Peyer's patch (tissue), 4 donors: ENCODE measurements at regions not wholly inside any gene's neighbourhood (a gene's known extent, or its start where the extent isn't known, plus 50 kb on each side); places are given as distances from the start of the nearest gene placed in this dataset.

ENCODE experiments used
- DNase-seq, 3 donors: peaks; one replicate each; pipeline ENCODE4 v3.0.0-alpha.2; 2017 to 2019
- H3K27ac ChIP-seq, 4 donors: fragments of 200-600 bp; sonication (generic); one replicate each; pipeline ENCODE4 v1.5.1; 2016 to 2019
- H3K27me3 ChIP-seq, 2 donors: fragments of 200-600 bp; sonication (generic); one replicate each; pipeline ENCODE4 v1.5.1; 2019
- H3K36me3 ChIP-seq, 3 donors: fragments of 200-600 bp; sonication (generic); one replicate each; pipeline ENCODE4 v1.5.1; 2016 to 2019
- H3K4me1 ChIP-seq, 4 donors: fragments of 200-600 bp; sonication (generic); one replicate each; pipeline ENCODE4 v1.5.1; 2016 to 2019
- H3K4me3 ChIP-seq, 4 donors: fragments of 200-600 bp; sonication (generic); 1 replicate in 3 of 4; 2 replicates in 1 of 4; pipeline ENCODE4 v1.5.1; 2016 to 2019; ENCODE audit warnings: mild to moderate bottlenecking in 1 of 4
- H3K9me3 ChIP-seq, 4 donors: fragments of 200-600 bp; sonication (generic); one replicate each; pipeline ENCODE4 v1.5.1; 2016 to 2019; ENCODE audit warnings: mild to moderate bottlenecking in 1 of 4
- CTCF ChIP-seq, 6 experiments: fragments of 450-650 bp in 4 of 6; fragments of 200-600 bp in 2 of 6; sonication (generic) in 1 of 6; IDR thresholded peaks; one replicate each; pipeline ENCODE4 v1.5.1; 2017 to 2019; ENCODE audit warnings: antibody characterized with exemption in 6 of 6, mild to moderate bottlenecking in 3 of 6, moderate library complexity in 1 of 6
- POLR2A ChIP-seq, 2 donors: fragments of 450-650 bp; IDR thresholded peaks; one replicate each; pipeline ENCODE4 v1.5.1; 2017; ENCODE audit warnings: antibody characterized with exemption in 2 of 2, mild to moderate bottlenecking in 2 of 2, moderate library complexity in 2 of 2

GRCh38 chr13:71124230-71124629 lies 742.8 kb downstream of the DACH1 start:
- Histone ChIP-seq H3K9me3 (no peaks in the 10 kb centered on the region), H3K36me3 (no peaks in the 10 kb centered on the region), H3K4me1 (no peaks in the 10 kb centered on the region), H3K4me3 (no peak overlapping the region), H3K27ac (no peak overlapping the region), H3K27me3 (no peaks in the 10 kb centered on the region)
- DNase-seq = no peak
- TF ChIP-seq CTCF (IDR thresholded peaks at IDR 0.05) (no peak), POLR2A (IDR thresholded peaks at IDR 0.05) (no peak)

- no peaks in the 10 kb centered on the region for H3K27me3 ChIP-seq
- no peaks in the 10 kb centered on the region for H3K9me3 ChIP-seq
- no peaks in the 10 kb centered on the region for H3K4me1 ChIP-seq
- H3K4me3 ChIP-seq = no peak overlapping the region
- DNase-seq = no peak
- no peak overlapping the region for H3K27ac ChIP-seq
- no peak for TF ChIP-seq POLR2A (IDR thresholded peaks at IDR 0.05)
- no peak for TF ChIP-seq CTCF (IDR thresholded peaks at IDR 0.05)
- no peaks in the 10 kb centered on the region for H3K36me3 ChIP-seq
These were observed 748.1 kb downstream of the DACH1 start for GRCh38 chr13:71118779-71119364.

- TF ChIP-seq CTCF (IDR thresholded peaks at IDR 0.05) (no peak), POLR2A (IDR thresholded peaks at IDR 0.05) (no peak)
- Histone ChIP-seq H3K4me1 (no peaks in the 10 kb centered on the region), H3K9me3 (no peaks in the 10 kb centered on the region), H3K36me3 (no peaks in the 10 kb centered on the region), H3K27me3 (no peaks in the 10 kb centered on the region), H3K4me3 (no peak overlapping the region), H3K27ac (no peak overlapping the region)
- no peak for DNase-seq
These were observed 749.1 kb downstream of the DACH1 start for GRCh38 chr13:71117920-71118319.

GRCh38 chr13:71115301-71115700 lies 751.7 kb downstream of the DACH1 start:
- H3K36me3 ChIP-seq = no peaks in the 10 kb centered on the region
- no peak overlapping the region for H3K27ac ChIP-seq
- TF ChIP-seq POLR2A (IDR thresholded peaks at IDR 0.05) (no peak), CTCF (IDR thresholded peaks at IDR 0.05) (no peak)
- no peaks in the 10 kb centered on the region for H3K4me1 ChIP-seq
- DNase-seq = no peak
- H3K4me3 ChIP-seq = no peak overlapping the region
- no peaks in the 10 kb centered on the region for H3K9me3 ChIP-seq
- no peaks in the 10 kb centered on the region for H3K27me3 ChIP-seq

- no peaks in the 10 kb centered on the region for H3K4me1 ChIP-seq
- H3K27ac ChIP-seq = no peak overlapping the region
- H3K36me3 ChIP-seq = no peaks in the 10 kb centered on the region
- TF ChIP-seq POLR2A (IDR thresholded peaks at IDR 0.05) (no peak), CTCF (IDR thresholded peaks at IDR 0.05) (no peak)
- no peaks in the 10 kb centered on the region for H3K27me3 ChIP-seq
- DNase-seq = no peak
- no peak overlapping the region for H3K4me3 ChIP-seq
- H3K9me3 ChIP-seq = no peaks in the 10 kb centered on the region
These were observed 770.6 kb downstream of the DACH1 start for GRCh38 chr13:71096421-71096820.

- DNase-seq = no peak
- no peaks in the 10 kb centered on the region for H3K4me1 ChIP-seq
These were observed 776.0 kb downstream of the DACH1 start for GRCh38 chr13:71090990-71091389.

More at GRCh38 chr13:71090990-71091389, 776.0 kb downstream of the DACH1 start:
- Histone ChIP-seq H3K27me3 (no peaks in the 10 kb centered on the region), H3K4me3 (no peak overlapping the region), H3K27ac (no peak overlapping the region), H3K36me3 (no peaks in the 10 kb centered on the region), H3K9me3 (no peaks in the 10 kb centered on the region)
- TF ChIP-seq CTCF (IDR thresholded peaks at IDR 0.05) (no peak), POLR2A (IDR thresholded peaks at IDR 0.05) (no peak)
